HEK293T (cell line): ENCODE measurements at regions not wholly inside any gene's neighbourhood (a gene's known extent, or its start where the extent isn't known, plus 50 kb on each side); places are given as distances from the start of the nearest gene placed in this dataset.

Experiments used
- CTCF ChIA-PET: fragments of 350-600 bp; formaldehyde crosslinking; extraction: SDS; loops from one replicate; lab custom pipeline; 2021; ENCODE audit warnings: antibody characterized with exemption, inconsistent platforms; lab: Yijun Ruan, JAX
- POLR2A ChIA-PET: fragments of 350-600 bp; formaldehyde crosslinking; extraction: SDS; loops from one replicate; lab custom pipeline; 2020; ENCODE audit warnings: antibody characterized with exemption, inconsistent platforms; lab: Yijun Ruan, JAX
- DNase-seq: peaks from one replicate; pipeline ENCODE4 v3.0.0; 2012; ENCODE audit warnings: mixed read lengths; ENCODE audit errors: extremely low spot score
- ARNT ChIP-seq: fragments of 450-650 bp; IDR thresholded peaks from 2 replicates; pipeline ENCODE4 v1.6.1; 2017; ENCODE audit warnings: mild to moderate bottlenecking
- BHLHE40 ChIP-seq: fragments of 450-650 bp; IDR thresholded peaks from 2 replicates; pipeline ENCODE4 v1.6.1; 2016; ENCODE audit warnings: mild to moderate bottlenecking, moderate library complexity, borderline replicate concordance
- CTBP1 ChIP-seq: fragments of 450-650 bp; IDR thresholded peaks from 2 replicates; pipeline ENCODE4 v1.6.1; 2016; ENCODE audit warnings: borderline replicate concordance
- ELF4 ChIP-seq: fragments of 450-650 bp; IDR thresholded peaks from 2 replicates; pipeline ENCODE4 v1.6.1; 2017; ENCODE audit warnings: antibody characterized with exemption
- FOXA1 ChIP-seq: fragments of 450-650 bp; IDR thresholded peaks from 2 replicates; pipeline ENCODE4 v1.6.1; 2016; ENCODE audit warnings: mild to moderate bottlenecking
- FOXK2 ChIP-seq: fragments of 450-650 bp; IDR thresholded peaks from 2 replicates; pipeline ENCODE4 v1.6.1; 2016; ENCODE audit warnings: mild to moderate bottlenecking
- FOXM1 ChIP-seq: fragments of 450-650 bp; IDR thresholded peaks from 2 replicates; pipeline ENCODE4 v1.6.1; 2017; ENCODE audit warnings: mild to moderate bottlenecking, borderline replicate concordance
- HDGF ChIP-seq: fragments of 450-650 bp; IDR thresholded peaks from 2 replicates; pipeline ENCODE4 v1.6.1; 2017; ENCODE audit warnings: antibody characterized with exemption, borderline replicate concordance
- L3MBTL2 ChIP-seq: fragments of 450-650 bp; conservative IDR thresholded peaks from 2 replicates; pipeline ENCODE4 v1.6.1; 2016; ENCODE audit warnings: mild to moderate bottlenecking
- LEF1 ChIP-seq: fragments of 450-650 bp; IDR thresholded peaks from 2 replicates; pipeline ENCODE4 v1.6.1; 2017; ENCODE audit warnings: mild to moderate bottlenecking, borderline replicate concordance
- NFRKB ChIP-seq: fragments of 450-650 bp; IDR thresholded peaks from 2 replicates; pipeline ENCODE4 v1.6.1; 2016; ENCODE audit warnings: mild to moderate bottlenecking, moderate library complexity
- SP1 ChIP-seq: fragments of 450-650 bp; IDR thresholded peaks from 2 replicates; pipeline ENCODE4 v1.6.1; 2017
- SUZ12 ChIP-seq: fragments of 450-650 bp; IDR thresholded peaks from 2 replicates; pipeline ENCODE4 v1.6.1; 2016; ENCODE audit warnings: mild to moderate bottlenecking
- TARDBP ChIP-seq: fragments of 450-650 bp; IDR thresholded peaks from 2 replicates; pipeline ENCODE4 v1.6.1; 2016
- ZNF384 ChIP-seq: fragments of 450-650 bp; IDR thresholded peaks from 2 replicates; pipeline ENCODE4 v1.6.1; 2016
- TF ChIP-seq, protein P1 (sequence below): fragments of 450-650 bp; IDR thresholded peaks from 2 replicates; pipeline ENCODE4 v1.6.1; 2016

DNA sequence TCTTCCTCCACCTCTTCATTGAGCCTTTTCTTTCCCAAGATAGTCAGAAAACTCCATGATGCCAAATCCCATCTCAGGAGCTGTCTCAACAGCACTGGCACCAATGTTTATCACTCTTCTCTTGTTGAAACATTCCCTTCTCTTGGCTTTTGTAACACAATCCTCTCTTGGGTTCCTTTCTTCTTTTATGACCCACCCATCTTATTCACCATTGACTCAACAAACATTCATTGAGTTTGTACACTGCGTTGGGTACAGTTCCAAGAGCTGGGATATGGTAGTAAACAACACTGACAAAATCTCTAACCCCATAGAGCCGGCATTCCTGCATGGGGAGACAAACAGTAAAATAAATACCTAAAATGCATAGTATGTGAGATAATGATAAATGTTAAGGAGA, 577.5 kb downstream of the INHBA start:
- CTCF ChIA-PET: no interaction called here
- TF ChIP-seq CTBP1: no peak
- no peak for TF ChIP-seq SUZ12
- POLR2A ChIA-PET: no interaction called here
- no peak for DNase-seq

DNA sequence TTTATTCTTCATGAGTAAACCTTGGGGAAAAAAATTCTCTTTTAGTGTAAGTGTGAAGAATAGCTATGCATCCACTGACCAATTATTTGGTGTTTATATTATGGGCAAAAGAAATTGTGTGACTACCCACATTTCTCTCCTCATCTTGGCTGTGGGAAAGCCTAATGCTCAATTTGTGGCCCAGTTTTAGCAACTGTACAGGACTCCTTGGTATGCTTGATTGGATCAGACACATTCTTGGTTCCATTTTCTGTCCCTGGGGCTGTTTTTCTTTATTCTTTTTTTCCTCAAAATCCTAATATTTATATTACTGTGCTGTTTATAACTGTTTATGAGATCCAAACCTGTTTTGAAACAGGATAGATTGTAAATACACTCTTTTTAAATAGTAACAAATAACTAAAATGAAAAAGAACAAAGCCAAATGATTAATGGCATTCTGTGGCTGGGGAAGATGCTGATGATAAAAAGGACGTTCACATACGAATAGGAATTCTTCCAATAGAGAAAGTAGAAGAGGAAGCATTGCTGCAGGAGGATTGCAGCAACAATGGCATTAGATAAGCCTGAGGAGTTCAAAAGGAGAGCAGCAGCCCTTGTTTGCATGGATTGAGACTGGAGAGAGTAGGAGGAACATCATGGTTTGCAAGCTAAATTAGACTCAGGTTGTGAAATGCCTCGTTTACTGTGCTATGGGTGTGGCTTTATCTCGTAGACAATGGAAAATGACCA, 580.5 kb downstream of the INHBA start:
- DNase-seq: no peak
- POLR2A ChIA-PET: no interaction called here
- TF ChIP-seq SP1: no peak
- TF ChIP-seq HDGF: no peak
- TF ChIP-seq BHLHE40: no peak
- no peak for TF ChIP-seq ARNT
- TF ChIP-seq TARDBP: no peak
- no peak for TF ChIP-seq L3MBTL2
- TF ChIP-seq FOXM1: no peak
- TF ChIP-seq, protein P1, sequence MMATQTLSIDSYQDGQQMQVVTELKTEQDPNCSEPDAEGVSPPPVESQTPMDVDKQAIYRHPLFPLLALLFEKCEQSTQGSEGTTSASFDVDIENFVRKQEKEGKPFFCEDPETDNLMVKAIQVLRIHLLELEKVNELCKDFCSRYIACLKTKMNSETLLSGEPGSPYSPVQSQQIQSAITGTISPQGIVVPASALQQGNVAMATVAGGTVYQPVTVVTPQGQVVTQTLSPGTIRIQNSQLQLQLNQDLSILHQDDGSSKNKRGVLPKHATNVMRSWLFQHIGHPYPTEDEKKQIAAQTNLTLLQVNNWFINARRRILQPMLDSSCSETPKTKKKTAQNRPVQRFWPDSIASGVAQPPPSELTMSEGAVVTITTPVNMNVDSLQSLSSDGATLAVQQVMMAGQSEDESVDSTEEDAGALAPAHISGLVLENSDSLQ: no peak
- no peak for TF ChIP-seq CTBP1
- no peak for TF ChIP-seq ZNF384
- CTCF ChIA-PET: no interaction called here

DNA sequence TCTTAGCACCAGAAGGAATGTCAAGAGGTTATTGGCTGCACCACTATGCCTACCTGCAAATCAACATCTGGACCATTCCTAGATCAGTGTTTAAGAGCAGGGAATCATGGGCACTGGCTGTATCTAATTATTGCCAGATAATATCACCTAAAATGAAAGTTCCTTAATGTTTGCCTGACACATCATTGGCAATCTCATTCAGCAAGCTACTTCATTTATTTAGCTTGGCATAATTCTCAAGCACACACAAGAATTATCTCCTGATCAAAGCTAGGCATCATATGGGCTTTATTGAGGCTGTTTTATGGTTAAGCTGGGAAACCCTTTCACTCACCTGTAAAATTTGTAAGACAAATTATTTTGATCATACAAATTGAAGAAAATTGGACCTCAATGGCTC, 581.7 kb downstream of the INHBA start:
- POLR2A ChIA-PET: no interaction called here
- DNase-seq: no peak
- TF ChIP-seq LEF1 (no peak), SUZ12 (no peak), FOXM1 (no peak), FOXA1 (no peak), L3MBTL2 (no peak)
- CTCF ChIA-PET: no interaction called here

DNA sequence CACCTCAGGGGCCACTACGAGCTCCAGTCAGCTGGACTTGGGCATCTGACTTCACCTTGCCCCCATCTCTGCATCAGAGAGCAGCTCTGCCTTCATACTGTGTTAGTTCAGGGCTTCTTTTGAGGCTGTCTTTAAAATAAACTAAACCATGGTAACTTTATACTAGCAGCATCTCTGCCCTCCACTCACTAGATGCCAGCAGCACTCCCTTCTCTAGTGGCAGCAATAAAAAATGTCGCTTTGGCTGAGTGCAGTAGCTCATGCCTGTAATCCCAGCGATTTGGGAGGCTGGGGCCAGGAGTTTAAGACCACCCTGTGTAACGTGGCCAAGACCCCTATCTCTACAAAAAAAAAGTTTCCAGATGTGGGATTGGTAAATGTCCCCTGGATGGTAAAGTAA, 584.4 kb downstream of the INHBA start:
- POLR2A ChIA-PET: no interaction called here
- no peak for DNase-seq
- CTCF ChIA-PET: no interaction called here
- no peak for TF ChIP-seq ARNT
- no peak for TF ChIP-seq SP1
- no peak for TF ChIP-seq NFRKB
- TF ChIP-seq TARDBP: no peak
- TF ChIP-seq CTBP1: no peak

DNA sequence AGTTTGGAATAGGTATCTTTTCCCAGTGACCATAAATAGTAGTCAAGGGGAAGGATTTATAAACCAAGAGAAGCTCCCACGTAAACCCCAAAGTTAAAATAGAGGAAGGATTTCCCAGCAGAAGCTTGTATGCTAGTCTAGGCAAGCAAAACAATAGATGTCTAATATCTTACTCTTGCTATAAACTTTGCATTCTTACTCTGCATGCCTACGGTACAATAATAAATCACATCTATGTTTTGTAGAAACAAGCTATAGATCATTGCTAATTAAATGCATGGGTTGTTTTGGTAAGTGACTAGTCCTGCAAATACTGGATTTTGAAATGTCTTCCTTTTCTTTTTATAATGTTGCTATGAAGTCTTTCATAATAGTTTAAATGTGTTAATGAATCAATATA, 585.5 kb downstream of the INHBA start:
- no peak for DNase-seq
- CTCF ChIA-PET: no interaction called here
- POLR2A ChIA-PET: no interaction called here
- TF ChIP-seq ELF4 (no peak), BHLHE40 (no peak), ZNF384 (no peak), FOXA1 (no peak), LEF1 (no peak), CTBP1 (no peak), SP1 (no peak), NFRKB (no peak), SUZ12 (no peak), L3MBTL2 (no peak), HDGF (no peak)

DNA sequence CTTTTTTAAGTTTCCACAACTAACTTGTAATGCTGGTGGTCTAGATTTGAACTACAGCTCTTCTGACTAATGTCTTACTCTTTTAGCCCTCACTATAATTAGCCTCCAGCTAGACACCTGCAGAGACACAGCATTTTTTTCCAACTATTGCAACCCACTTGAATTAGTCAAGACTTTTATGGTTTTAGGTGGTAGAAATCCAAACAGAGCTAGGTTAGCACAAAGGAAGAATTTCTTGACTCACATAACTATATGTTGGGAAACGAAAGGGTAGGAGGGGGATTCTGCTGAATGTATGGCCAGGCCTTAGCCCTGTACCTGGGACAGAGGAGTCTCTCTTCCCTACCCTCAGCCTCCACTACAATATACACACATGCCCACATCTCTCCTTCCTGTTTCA, 586.1 kb downstream of the INHBA start:
- CTCF ChIA-PET: no interaction called here
- DNase-seq: no peak
- POLR2A ChIA-PET: no interaction called here
- TF ChIP-seq ARNT (no peak), FOXM1 (no peak), SUZ12 (no peak), HDGF (no peak), FOXA1 (no peak), ZNF384 (no peak), SP1 (no peak), BHLHE40 (no peak), L3MBTL2 (no peak), TARDBP (no peak), FOXK2 (no peak), LEF1 (no peak), CTBP1 (no peak), ELF4 (no peak), NFRKB (no peak)
- TF ChIP-seq, protein P1: no peak

DNA sequence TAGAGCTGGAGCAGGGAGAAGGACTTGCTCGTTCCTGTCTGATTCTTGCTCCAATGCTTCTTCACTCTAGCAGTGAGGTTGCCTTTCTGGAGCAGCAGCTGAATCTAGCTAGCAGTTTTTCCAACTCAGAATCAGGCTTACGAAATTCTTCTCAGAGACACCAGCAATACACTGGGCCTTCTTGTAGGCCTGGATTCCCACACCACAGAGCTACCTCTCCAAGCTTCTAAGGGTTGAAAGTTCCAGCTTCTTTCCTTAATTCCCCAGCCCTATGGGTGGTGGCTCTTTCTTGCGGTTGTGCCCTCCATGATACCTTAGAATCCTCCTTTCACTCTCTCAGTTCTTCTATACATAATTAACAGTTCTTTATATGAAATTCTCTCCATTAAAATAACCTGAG, 586.6 kb downstream of the INHBA start:
- no peak for DNase-seq
- TF ChIP-seq BHLHE40 (no peak), ELF4 (no peak), FOXM1 (no peak), CTBP1 (no peak), ZNF384 (no peak), HDGF (no peak), FOXA1 (no peak)
- POLR2A ChIA-PET: no interaction called here
- CTCF ChIA-PET: no interaction called here
